Stimulated activated CD4-positive, alpha-beta T cell treated with anti-CD3 and anti-CD28 coated beads, TNF-alpha, amount 100 ng/mL, for 4 hours (primary cell): ENCODE measurements at regions not wholly inside any gene's neighbourhood (a gene's known extent, or its start where the extent isn't known, plus 50 kb on each side); places are given as distances from the start of the nearest gene placed in this dataset.
"Not testable (repeated sequence)": the region's sequence is repeated elsewhere in the genome, so short reads cannot be mapped to it uniquely, and the experiment has no call there.

Experiments
- DNase-seq, 3 experiments: peaks; one replicate each; pipeline ENCODE4 v3.0.0-alpha.2; 2020; ENCODE audit warnings: low read depth in 3 of 3

DNA sequence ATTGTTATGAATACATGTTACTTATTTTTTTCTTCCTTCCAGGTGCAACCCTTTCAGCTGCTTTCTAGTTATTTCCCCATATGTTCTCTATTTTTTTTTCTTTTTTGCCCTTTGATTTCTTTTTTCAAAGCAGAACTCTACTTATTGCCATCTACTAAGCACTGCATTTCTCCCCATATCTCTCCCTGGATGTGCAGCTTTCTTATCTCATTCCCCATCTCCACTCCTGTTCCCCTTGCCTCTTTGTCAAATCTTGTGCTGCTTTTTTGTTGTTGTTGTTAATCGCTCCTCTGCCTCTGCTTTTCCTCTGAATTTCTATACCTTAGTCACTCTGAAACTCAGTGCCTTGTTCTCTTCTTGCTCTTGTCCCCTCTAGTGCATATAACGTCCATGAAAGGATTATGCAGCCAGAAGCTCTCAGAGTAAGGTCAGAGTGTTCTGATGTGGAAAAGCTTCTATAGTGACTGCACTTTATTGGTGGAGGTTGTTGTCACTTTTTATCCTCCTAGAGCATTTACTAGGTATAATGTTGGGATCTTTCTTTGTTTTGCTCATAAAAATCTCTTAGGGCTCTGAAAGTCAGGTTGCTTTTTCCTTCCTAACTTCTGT, 51.1 kb upstream of the JADE1 start:
- no peak for DNase-seq

DNA sequence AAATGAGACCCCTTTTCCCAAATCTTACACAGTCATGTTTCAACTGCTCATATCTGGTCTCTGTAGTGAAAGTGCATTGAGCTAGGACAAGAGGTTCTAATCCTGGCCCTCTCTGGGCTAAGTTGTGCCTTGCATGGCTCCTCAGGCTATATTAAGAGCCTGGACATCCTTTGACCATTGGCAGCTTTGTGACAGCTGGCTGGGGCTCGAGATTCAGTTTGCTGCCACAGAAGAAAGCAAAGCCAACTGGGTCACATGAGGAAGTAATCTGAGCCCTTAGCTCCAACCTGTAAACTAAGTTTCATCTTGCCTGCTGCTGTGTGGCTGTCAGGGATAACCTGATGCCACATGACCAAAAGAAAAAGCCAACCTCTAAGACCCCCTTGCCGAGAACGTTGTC, 51.8 kb upstream of the JADE1 start:
- DNase-seq = no peak

DNA sequence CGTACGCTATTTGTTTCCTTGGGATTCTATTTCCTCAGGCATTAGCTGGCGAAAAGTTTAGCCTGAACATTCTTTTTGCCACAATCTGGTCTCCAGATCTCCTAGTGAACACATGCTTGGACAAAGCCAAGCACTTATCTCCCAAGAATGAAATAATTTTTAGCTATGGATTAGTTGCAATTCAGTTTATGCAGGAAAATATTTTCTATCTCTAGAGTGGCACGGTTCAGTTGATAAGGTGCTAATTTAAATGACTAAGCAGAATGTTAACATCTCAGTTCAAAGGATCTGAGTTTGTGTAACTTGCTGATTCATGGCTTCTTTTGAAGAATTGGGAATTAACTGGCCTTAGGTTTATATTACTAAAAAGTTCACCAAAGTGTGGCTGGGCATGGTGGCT, 58.1 kb upstream of the JADE1 start:
- DNase-seq = no peak

DNA sequence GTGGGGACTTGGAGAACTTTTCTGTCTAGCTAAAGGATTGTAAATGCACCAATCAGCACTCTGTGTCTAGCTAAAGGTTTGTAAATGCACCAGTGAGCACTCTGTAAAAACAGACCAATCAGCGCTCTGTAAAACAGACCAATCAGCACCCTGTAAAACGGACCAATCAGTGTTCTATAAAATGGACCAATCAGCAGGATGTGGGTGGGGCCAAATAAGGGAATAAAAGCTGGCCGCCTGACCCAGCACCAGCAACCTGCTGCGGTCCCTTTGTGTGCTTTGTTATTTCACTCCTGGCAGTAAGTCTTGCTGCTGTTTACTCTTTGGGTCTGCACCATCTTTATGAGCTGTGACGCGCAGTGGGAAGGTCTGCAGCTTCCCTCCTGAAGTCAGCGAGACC, 67.8 kb upstream of the JADE1 start:
- not testable (repeated sequence) for DNase-seq

DNA sequence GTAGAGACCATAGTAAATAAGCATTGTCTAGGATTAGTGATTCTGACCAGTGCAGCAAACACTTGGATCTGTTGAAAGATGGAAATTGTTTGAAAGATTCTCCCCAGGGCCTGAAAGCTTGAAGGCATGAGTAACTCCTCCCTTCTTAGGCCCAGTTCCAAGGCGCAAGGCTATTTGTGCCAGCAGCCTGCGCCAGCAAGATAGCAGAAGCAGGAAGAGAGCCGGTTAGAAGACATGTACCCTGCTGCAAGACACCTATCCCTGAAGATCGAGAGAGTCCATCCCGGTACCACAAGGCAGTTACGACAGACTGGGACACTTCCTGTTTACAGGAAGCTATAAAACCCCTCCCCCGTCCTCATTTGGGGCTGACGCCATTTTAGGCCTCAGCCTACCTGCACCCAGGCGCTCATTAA, 72.4 kb upstream of the JADE1 start:
- no peak for DNase-seq

DNA sequence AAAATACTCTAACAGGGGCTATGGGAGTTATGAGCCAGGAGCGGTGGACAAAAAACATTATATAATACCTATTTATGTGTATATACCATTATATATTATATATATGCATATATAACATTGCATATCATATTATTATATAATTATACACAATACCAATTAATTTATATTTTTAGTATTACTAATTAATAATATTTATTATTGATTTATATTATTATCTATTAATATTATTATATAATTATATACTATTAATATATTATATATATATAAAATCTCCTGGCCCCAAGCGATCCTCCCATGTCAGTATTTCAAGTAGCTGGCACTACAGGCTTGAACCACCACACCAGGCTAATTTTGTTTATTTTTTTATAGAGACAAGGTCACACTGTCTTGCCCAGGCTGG, 73.8 kb upstream of the JADE1 start:
- no peak for DNase-seq

DNA sequence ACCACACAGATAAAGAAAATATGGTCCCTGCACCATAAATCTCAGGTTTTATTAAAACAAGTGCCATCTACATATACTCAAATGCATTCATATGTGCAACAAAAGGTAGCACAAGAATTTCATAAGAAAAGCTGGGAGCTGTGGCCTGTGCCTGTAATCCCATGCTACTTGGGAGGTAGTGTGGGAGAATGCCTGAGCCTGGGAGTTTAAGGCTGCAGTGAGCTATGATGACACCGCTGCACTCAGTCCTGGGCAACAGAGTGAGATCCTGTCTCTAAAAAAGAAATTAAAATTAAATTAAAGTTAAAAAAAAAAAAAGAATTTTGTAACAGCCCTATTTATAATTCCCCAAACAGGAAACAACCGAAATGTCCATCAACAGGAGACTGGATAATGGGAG, 81.3 kb upstream of the JADE1 start:
- no peak for DNase-seq

DNA sequence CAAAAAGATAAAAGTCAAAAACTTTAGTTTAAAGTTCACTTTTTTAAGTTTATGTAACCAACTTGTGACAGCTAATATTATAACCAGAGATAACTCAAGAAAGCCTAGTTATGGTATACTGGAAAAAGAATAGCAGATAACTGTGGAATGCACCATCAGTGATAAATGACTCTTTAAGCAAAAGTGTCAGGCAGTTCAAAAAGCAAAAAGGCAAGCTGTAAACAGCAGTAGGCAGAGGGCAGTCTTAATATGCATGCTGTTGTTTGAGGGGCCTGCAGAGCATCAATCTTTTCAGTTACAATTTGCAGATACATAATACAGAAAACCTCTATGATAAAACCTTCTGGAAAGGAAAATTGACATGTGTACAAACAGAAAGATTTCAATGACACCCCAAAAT, 81.8 kb upstream of the JADE1 start:
- DNase-seq = no peak

DNA sequence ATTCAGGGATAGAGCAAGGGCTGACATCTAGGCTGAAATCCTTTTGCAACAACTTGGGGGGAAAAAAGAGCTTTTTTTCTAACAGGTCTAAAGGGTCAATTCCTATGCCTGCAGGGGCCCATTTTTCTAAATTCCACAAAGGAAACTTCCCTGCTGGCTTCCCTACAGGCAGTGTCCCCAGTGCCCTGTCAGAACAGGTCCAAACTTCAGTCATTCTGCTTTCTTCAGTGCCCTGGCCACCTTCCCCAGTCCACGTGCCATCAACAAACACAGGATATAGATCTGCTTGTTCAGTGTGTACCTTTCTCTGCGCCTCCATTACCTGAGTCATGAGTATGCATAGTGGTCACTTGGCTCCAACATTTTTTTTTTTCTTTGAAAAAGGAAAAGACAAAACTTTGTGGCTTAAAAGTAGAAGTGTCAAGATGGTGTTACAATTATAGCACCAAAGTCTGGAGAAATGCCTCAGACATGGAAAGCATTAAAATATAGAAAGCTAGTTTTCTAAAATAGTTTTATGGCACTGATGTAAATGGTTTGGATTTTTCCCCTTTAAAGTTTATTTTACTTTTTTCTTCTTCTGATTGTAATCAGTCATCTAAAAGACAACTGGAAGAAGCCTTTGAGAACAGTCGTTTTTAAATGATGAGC, 84.0 kb upstream of the JADE1 start:
- DNase-seq = no peak

DNA sequence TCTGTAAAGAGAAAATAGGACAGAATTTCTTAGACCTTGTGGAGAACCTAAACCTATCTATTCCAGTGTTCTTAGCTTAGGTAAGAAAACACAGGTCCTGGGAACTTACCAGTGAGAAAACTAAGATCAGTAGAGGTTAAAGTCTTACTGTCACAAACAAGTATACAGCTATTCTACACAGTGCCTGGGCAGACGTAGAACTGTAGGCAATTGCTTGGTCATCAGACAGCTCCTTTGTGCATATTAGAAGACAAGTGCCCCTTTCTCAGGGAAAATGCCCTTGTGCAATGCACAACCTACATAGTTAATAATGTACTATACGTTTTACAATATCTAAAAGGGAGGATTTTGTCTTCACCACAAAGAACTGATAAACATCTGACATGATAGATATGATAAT, 86.6 kb upstream of the JADE1 start:
- no peak for DNase-seq

DNA sequence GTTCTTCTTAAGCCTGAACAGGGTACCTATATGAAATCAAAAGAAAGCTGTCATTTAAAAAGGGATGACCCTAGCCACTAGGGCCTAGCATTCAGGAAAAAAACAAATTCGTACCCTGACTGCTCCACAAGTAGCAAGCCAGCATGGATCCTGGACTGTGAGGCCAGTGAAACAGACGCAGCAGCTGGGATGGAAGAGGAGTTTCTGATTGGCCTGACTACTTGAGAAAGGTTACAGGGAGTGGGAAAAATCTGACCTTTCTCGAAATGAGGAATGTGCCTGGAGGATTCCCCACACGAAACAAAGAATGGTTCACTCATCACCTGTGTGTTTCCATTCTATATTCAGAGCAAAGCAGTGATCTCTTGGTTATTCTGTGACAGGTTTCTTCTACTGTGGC, 87.6 kb upstream of the JADE1 start:
- DNase-seq = no peak

DNA sequence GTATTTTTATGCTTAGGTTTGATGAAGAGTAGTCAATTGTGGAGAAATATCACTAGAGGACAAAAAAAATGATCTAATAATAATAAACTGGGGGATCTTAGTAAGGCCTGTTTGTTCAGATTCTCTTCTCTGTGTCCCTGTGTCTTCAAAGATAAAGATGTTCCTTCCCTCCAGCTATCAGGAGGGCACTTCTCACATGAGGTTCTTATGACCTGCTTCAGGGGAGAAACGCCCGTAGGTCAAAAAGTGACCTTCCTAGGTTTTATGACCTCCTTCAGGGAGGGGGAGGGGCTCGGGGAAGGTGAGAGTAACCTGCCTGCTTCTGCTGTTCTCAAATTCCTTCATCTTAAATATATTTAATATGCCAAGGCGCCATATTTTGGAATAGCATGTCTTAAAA, 89.2 kb upstream of the JADE1 start:
- no peak for DNase-seq

DNA sequence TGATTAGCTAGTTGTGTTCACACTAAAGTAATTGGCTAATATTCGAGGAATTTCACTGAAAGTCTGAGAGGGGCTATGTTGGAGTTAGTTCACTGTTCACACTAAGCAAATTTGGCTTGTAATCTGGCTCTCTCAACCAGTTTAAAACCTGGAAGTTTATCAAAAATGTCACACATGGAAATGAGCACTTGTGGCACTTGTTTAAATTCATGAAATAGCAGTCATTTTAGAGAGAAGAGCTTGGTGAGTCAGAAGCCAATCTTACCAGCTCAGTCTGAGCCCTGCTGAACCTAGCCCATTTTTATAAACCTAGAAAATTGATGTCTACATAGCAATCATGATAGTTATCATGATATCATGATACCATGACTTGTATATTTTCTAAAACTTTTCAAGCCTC, 90.7 kb upstream of the JADE1 start:
- no peak for DNase-seq

DNA sequence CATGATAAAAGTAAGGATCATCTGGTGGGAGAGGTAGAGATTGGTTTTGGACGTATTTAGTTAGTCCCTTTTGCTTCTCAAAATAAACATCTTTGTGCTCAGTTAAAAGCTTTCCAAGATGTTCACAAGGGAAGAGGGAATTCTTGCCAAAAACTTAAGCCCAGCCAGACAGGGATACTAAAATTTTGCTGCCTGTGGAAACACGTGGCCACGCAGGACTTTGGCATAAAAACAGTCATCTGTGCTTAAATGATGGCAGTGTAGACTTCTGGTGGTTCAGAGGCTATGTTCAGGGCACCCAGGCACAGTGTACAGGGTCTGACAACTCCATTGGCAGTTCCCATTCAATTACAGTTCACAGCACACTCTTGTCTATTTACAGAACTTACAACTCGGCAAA, 93.2 kb upstream of the JADE1 start:
- no peak for DNase-seq

DNA sequence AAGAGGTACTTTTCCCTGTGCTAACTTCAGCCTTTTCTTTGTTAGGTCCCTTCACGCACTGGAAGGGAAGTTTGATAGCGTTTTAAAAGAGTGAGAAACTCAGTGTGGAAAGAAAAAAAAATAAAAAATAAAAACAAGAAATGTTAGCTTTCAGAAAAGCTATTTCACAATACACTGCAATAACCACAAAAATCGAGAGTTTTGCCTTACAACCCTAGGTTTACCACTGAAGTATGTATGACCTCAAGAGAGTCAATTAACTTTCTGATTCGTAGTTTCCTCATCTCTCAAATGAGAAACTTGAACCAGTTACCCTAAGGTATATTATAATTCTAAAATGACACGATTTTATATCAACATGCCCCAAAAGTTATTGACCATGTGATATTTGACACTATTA, 93.9 kb upstream of the JADE1 start:
- no peak for DNase-seq

DNA sequence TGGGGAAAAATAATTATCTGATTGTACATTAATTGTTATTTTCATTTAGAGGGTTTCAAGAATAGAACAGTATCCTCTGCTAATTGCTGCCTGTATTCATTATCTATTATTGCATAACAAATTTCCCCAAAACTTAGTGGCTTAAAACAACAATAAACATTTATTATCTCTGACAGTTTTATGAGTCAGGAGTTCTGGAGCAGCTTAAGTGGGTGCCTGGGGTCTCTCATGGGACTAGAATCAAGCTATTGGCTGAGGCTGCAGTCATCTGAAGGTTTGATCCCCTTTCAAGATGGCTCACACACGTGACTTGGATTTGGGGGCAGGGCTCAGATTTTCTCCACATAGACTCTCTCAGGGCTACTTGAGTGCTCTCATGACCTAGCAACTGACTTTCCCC, 98.1 kb upstream of the JADE1 start:
- DNase-seq = no peak

DNA sequence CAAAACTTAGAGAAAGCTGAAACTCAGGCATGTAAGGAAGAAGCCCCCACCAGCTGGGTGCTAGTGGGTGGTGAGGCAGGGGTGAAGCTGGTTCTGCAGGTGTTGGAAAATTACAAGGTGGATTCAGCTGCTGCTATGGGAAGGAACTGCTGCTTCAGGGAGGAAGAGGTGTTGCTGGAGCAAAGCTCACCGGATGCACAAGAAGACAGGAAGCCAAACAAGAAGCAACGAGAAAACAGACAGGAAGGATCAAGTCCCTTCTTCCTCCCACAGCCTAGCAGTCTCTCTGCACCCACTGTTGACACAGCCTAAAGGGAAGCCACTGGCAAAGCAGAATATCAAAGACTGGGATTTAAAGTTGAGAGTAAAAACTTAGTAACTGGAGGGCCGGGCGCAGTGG, 100.2 kb upstream of the JADE1 start:
- no peak for DNase-seq

DNA sequence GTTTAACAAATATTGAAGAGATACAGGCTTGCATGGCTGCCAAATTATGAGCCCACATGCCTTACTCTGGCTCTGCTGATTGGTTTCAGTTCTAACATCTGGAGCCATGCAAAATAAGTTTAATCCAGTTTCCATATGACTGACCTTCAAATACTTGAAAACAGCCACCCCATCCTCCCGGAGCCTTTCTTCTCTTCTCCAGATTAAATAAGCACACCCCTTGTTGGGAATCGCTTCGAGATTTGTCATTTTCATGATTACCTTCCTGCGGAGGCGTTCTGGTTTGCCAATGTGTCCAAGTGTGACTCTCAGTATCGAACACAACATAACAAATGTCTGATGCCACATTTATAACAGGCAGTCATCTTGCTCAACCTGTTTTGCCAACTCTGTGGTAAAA, 101.6 kb upstream of the JADE1 start:
- DNase-seq = no peak

DNA sequence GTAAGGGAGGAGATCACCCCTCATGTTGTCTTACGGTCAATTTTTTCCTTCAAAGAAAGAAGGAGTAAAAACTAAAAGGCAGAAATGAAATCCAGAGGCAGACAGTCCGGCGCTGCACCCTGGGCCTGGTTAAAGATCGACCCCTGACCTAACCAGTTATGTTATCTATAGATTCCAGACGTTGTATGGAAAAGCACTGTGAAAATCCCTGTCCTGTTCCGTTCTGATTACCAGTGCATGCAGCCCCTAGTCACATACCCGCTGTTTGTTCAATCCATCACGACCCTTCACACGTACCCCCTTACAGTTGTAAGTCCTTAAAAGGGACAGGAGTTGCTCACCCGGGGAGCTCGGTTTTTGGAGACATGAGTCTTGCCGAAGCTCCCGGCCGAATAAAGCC, 105.6 kb upstream of the JADE1 start:
- no peak for DNase-seq

DNA sequence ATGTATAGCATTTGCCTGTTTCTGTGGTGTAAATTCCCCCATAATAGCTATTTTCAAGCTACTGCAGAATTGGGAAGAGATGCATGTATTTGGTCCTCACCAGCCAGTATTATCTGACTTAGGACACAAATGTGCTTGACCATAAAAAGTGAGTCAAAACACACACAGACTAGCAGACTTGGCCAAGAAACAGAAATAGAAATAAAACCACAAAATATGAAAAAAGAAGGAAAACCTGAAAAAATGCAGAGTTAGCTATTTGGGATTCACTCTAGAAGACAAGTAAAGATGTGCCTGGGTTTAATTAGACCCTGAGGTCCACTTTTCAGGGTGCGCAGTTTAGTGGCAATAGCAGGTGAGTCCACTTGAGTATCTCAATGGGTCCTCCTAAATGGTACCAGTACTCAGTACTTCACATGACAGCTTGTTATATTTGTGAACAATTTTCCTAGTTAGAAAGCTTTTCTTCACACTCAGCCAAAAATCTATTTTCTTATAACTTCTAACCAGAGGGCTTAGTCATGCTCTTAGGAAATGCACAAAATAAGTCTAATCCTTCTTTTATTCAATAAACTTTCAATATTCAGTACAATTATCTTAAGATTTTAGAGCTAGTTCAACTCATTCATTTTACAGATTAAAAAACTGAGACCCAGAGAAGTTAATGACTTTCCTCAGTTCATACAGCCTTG, 108.7 kb upstream of the JADE1 start:
- no peak for DNase-seq

DNA sequence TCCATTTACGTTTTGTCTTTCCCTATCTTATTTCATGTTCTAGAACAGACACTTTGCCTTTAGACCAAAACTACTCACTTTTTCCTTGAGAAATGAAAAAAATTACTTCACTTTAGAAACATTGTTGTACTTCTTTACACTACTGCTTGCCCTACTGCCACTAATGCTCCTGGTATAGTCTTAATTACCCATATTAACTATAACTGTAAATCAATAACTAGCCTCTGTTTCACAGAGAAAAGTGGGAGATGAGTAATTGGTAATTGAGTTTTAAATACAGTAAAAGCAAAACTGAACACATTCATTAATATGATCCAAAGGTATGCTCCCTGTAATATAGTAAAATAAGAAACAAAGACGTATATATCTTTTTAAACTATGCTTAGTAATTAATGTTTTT, 111.1 kb upstream of the JADE1 start:
- DNase-seq = no peak

DNA sequence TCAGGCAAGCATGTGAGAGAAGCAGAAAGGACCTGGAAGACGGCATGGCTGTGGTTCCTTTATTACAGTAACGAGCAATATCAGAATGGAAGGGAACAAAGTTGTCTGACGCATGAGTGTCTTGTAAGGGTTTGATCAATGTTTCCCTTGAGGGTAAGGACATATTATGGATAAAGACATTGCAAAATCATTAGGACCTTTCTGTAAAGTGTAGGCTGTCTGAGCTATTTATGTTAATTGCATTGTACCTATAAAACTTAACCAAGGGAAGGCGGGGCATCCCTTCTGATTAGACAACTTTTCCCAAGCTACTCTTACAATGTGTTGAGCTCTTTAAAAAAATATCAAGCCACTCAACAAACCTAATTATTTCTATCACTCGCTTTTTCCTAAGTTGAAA, 112.2 kb upstream of the JADE1 start:
- DNase-seq = no peak

DNA sequence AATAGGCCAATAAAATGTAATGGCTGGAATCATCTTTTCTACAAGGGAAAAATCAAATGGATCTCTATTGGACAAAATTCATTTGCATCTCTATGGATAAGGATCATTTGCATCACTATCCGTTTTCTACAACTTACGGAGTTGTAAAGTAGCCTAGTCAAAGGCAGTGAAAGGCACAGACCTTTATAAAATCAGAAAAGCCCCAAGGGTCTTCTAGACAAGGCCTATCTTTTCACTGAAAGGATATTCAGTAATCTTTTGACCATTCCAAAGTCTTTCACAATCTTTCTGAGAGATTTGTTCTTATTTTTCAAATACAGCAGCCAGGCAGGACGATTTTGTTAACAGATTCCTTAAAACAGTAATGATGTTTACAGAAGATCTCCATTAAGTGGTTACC, 119.5 kb upstream of the JADE1 start:
- DNase-seq = no peak
